ENCODE measurements at regions not wholly inside any gene's neighbourhood (a gene's known extent, or its start where the extent isn't known, plus 50 kb on each side); places are given as distances from the start of the nearest gene placed in this dataset.

DNA sequence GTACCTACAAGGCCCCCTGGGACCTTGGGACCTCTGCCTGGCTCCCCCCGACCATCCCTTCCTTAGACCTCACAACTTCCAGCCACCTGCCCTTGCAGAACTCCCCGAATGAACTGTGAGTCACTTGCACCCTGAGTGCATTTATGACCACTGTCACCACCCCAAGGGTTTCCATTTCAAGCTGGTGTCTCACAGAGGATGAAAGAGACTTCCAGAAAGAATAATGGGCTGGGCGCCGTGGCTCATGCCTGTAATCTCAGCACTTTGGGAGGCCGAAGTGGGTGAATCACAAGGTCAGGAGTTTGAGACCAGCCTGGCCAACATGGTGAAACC is 124.5 kb upstream of the CIBAR2 start:
- FAIRE-seq (no peak), ATAC-seq (no peak), DNase-seq (no peak)
- intact Hi-C loops (cut with DNase I) = no loop called here
- peaks cover 0 to 10% (median 7%) of the 10 kb centered on the region in 3 donors for H3K4me1 ChIP-seq
- H3K4me3 ChIP-seq = no peak overlapping the region
- 85 to 92% methylated on average over 5 of the region's 5 CpGs for WGBS, 2 donors
- H3K27me3 ChIP-seq = no peaks in the 10 kb centered on the region
- H3K27ac ChIP-seq = no peak overlapping the region
- TF ChIP-seq, protein P1, sequence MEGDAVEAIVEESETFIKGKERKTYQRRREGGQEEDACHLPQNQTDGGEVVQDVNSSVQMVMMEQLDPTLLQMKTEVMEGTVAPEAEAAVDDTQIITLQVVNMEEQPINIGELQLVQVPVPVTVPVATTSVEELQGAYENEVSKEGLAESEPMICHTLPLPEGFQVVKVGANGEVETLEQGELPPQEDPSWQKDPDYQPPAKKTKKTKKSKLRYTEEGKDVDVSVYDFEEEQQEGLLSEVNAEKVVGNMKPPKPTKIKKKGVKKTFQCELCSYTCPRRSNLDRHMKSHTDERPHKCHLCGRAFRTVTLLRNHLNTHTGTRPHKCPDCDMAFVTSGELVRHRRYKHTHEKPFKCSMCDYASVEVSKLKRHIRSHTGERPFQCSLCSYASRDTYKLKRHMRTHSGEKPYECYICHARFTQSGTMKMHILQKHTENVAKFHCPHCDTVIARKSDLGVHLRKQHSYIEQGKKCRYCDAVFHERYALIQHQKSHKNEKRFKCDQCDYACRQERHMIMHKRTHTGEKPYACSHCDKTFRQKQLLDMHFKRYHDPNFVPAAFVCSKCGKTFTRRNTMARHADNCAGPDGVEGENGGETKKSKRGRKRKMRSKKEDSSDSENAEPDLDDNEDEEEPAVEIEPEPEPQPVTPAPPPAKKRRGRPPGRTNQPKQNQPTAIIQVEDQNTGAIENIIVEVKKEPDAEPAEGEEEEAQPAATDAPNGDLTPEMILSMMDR (IDR thresholded peaks at IDR 0.05) = no peak
- H3K36me3 ChIP-seq = no peaks in the 10 kb centered on the region
- no peaks in the 10 kb centered on the region for H3K9me3 ChIP-seq

DNA sequence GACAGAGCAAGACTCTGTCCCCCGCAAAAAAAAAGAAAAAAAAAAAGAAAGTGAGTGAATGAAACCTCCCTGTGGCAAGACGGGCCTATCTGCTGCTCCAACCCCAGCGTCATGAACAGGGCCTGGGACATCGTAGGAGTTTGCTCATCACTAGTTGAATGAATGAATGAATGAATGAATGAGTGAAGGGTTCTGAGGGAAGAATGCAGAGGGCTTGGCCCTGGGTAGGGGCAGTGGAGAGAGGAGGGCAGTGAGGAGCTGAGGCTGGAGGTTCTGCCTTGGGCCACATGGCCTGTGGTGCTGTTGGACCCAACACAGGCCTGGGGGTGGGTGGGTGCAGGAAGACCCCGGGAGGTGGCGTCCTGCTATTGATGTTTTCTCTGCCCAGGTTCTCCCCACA is 125.5 kb upstream of the CIBAR2 start:
- TF ChIP-seq, protein P1 (IDR thresholded peaks at IDR 0.05) = no peak
- no peak overlapping the region for H3K27ac ChIP-seq
- H3K36me3 ChIP-seq = no peaks in the 10 kb centered on the region
- DNase-seq (no peak), ATAC-seq (no peak), FAIRE-seq (no peak)
- H3K9me3 ChIP-seq = no peaks in the 10 kb centered on the region
- intact Hi-C loops (cut with DNase I) = no loop called here
- WGBS, 2 donors = 77 to 92% methylated on average over 5 to 6 of the region's 6 CpGs
- H3K4me3 ChIP-seq = no peak overlapping the region
- peaks cover 0 to 10% (median 7%) of the 10 kb centered on the region in 3 donors for H3K4me1 ChIP-seq
- H3K27me3 ChIP-seq = no peaks in the 10 kb centered on the region

DNA sequence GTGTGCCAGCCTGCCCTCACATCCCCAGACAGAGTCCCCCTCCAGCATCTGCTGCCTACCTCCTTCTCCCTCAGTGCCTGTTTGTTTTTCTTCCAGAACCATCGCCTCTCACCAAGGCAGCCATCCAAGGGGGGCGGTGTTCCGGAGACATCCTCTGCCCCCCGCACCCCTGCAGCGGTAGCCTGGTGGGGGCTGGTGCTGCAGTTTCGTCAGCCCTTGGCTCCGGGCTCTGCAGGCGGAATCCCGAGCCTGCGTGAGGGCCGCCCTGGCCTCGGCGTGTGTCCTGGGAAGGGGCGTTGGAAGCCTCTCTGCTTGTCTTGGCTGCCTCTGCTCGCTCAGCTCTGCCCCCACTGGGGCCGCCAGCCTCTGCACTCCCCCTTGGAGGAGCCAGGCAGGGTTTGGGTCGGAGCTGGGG is 126.0 kb upstream of the CIBAR2 start:
- no peaks in the 10 kb centered on the region for H3K27me3 ChIP-seq
- DNase-seq (no peak), ATAC-seq (peak in 2 of 4 donors; percentile 18 to 31), FAIRE-seq (no peak)
- 83 to 86% methylated on average over 17 of the region's 17 CpGs for WGBS, 2 donors
- H3K9me3 ChIP-seq = no peaks in the 10 kb centered on the region
- TF ChIP-seq, protein P1 (IDR thresholded peaks at IDR 0.05) = no peak
- peaks cover 0 to 10% (median 7%) of the 10 kb centered on the region in 3 donors for H3K4me1 ChIP-seq
- intact Hi-C loops (cut with DNase I) = no loop called here
- H3K4me3 ChIP-seq = no peak overlapping the region
- no peak overlapping the region for H3K27ac ChIP-seq
- no peaks in the 10 kb centered on the region for H3K36me3 ChIP-seq

DNA sequence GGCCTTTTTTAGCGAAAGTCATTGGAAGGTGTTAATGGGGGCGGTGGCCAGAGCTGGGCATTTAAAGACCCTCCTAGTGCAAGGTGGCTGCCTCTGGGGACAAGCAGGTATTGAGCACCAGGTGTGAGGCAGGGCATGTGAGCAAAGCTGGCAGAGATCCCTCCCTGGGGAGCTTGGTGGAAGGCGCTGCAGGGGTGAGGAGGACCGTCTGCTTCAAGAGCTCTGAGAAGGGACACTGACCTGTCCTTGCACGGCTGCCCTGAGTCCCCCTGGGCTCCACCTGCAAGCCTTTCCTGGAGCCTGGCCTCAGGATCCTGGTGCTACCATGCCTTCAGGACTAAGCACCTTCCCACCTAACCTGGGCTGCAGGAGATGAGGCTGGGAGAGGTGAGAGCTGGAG is 127.0 kb upstream of the CIBAR2 start:
- no peaks in the 10 kb centered on the region for H3K36me3 ChIP-seq
- ATAC-seq (no peak), FAIRE-seq (no peak), DNase-seq (no peak)
- H3K27me3 ChIP-seq = no peaks in the 10 kb centered on the region
- peaks cover 0 to 10% (median 7%) of the 10 kb centered on the region in 3 donors for H3K4me1 ChIP-seq
- no peaks in the 10 kb centered on the region for H3K9me3 ChIP-seq
- H3K4me3 ChIP-seq = no peak overlapping the region
- intact Hi-C loops (cut with DNase I) = no loop called here
- TF ChIP-seq, protein P1 (IDR thresholded peaks at IDR 0.05) = no peak
- 95 to 97% methylated on average over 5 of the region's 5 CpGs for WGBS, 2 donors
- H3K27ac ChIP-seq = no peak overlapping the region

DNA sequence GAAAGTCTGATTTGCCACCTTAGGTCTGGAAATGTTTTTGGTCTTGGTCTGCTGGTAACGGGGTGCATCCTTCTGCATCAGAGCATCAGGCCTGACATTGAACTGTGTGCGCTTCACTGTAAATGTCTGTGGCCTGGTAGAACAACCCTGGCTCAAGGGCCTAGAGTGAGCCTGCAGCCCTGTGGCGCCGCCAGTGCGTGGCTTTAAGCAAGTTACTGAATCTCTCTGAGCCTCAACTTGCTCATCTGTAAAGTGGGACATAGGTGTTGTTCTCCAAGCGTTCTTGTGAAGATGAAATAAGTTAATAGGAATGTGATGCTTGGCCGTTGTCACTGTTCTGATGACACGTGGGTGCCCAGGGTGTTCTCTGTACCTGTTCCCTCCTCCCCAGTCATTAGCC is 127.6 kb upstream of the CIBAR2 start:
- no peaks in the 10 kb centered on the region for H3K36me3 ChIP-seq
- intact Hi-C loops (cut with DNase I) = no loop called here
- 93 to 94% methylated on average over 8 of the region's 8 CpGs for WGBS, 2 donors
- H3K4me1 ChIP-seq = peaks cover 0 to 9% (median 6%) of the 10 kb centered on the region in 3 donors
- no peak for ATAC-seq
- no peak overlapping the region for H3K27ac ChIP-seq
- no peak for DNase-seq
- no peaks in the 10 kb centered on the region for H3K27me3 ChIP-seq
- no peak for FAIRE-seq
- H3K4me3 ChIP-seq = no peak overlapping the region
- no peaks in the 10 kb centered on the region for H3K9me3 ChIP-seq
- TF ChIP-seq, protein P1 (IDR thresholded peaks at IDR 0.05) = no peak

Measured in pancreas (tissue), 10 donors.